ENCODE measurements at regions not wholly inside any gene's neighbourhood (a gene's known extent, or its start where the extent isn't known, plus 50 kb on each side); places are given as distances from the start of the nearest gene placed in this dataset.

DNA sequence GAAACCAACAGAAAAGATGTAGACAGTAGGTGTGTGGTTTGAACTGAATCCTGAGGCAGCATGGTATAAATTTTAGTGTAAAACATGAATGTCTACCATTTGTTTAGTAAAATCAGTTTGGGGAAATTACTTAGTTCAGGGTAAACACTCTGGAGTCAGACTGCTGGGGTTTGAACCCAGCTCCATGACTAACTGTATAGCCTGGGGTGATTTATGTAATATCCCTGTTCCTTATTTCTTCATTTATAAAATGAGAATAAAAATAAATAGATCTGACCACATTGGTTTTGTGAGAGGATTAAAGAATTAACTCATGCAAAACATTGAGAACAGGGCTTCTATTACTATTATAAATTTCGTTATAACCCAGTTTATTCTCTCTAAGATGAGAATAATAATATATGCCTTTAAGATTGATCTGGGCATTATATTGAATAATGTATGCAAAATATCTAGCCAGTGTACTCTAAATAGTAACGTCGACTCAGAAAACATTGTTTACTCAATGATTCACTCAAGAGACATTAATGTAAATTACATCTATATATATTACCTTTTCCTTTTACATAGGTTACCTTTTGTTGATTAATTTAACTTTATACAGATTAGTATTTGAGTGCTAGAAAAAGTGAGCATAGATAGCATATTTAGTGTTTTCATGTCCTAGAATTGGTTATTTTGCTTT is 120.6 kb upstream of the KCNJ16 start:
- TF ChIP-seq, protein P1, sequence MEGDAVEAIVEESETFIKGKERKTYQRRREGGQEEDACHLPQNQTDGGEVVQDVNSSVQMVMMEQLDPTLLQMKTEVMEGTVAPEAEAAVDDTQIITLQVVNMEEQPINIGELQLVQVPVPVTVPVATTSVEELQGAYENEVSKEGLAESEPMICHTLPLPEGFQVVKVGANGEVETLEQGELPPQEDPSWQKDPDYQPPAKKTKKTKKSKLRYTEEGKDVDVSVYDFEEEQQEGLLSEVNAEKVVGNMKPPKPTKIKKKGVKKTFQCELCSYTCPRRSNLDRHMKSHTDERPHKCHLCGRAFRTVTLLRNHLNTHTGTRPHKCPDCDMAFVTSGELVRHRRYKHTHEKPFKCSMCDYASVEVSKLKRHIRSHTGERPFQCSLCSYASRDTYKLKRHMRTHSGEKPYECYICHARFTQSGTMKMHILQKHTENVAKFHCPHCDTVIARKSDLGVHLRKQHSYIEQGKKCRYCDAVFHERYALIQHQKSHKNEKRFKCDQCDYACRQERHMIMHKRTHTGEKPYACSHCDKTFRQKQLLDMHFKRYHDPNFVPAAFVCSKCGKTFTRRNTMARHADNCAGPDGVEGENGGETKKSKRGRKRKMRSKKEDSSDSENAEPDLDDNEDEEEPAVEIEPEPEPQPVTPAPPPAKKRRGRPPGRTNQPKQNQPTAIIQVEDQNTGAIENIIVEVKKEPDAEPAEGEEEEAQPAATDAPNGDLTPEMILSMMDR (IDR thresholded peaks at IDR 0.05), result no peak
- TF ChIP-seq EP300 (IDR thresholded peaks at IDR 0.05) (no peak), POLR2AphosphoS5 (IDR thresholded peaks at IDR 0.05) (no peak)

Data from gastroesophageal sphincter (tissue), 3 donors.